MM.1S (cell line): ENCODE measurements at regions not wholly inside any gene's neighbourhood (a gene's known extent, or its start where the extent isn't known, plus 50 kb on each side); places are given as distances from the start of the nearest gene placed in this dataset.

Experiments
- CTCF ChIP-seq: fragments of 300-600 bp; sonication (generic); IDR thresholded peaks from 2 replicates; pipeline ENCODE4 v1.5.1; 2016; ENCODE audit warnings: antibody characterized with exemption, low read length, mixed read lengths
- EZH2 ChIP-seq: fragments of 300-600 bp; sonication (generic); optimal IDR thresholded peaks from 2 replicates; pipeline ENCODE3; 2017; ENCODE audit warnings: low read depth, mild to moderate bottlenecking, antibody characterized with exemption, low read length, mixed read lengths

DNA sequence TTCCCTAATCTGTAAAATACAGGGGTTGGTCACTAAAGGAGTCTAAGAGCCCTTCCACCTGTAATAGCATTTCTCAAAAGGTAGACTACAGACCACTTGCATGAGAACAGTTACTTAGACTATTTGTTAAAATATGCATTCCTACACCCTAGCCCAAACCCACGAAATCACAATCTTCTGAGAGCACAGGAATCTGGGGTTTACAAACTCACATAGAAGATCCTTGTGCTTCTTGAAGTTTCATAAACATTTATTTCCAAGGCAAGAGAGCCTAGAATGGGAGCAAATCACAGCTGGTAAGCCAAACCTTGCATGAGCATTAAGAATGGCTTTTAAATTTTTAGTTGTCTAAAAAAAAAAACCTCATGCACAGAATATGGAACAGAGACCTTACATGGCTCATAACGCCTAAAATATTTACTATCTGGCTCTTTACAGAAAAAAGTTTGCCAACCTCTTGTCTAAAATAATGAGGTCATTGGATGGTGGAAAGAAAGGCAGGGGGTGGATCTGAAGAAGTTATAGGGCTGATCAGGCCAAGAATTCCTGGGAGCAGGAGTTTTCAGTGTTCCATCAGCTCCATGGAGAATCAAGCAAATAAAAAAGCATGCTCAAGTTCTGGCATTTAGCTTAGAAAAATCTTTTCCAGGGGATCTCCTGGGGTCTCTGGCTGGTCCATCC lies 133.4 kb downstream of the CCDC34 start:
- TF ChIP-seq CTCF (no peak), EZH2 (no peak)
